ENCODE measurements at regions not wholly inside any gene's neighbourhood (a gene's known extent, or its start where the extent isn't known, plus 50 kb on each side); places are given as distances from the start of the nearest gene placed in this dataset.

DNA sequence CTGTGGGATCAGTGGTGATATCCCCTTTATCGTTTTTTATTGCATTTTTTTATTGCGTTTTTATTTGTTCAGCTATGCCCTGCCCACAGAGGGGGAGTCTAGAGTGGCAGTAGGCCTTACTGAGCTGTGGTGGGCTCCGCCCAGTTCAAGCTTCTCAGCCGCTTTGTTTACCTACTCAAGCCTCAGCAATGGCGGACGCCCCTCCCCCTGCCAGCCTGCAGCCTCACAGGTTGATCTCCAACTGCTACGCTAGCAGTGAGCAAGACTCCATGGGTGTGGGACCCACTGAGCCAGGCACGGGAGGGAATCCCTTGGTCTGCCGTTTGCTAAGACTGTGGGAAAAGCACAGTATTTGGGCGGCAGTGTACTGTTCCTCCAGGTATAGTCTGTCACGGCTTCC, 500.6 kb upstream of the MCTP2 start:
- H3K4me3 ChIP-seq (ENCODE audit: low read depth, low read length): no peak overlapping the region
- no peak for DNase-seq (ENCODE audit: low read depth)
- TF ChIP-seq CTCF (IDR thresholded peaks at IDR 0.05; ENCODE audit: insufficient read depth, low read length): no peak

DNA sequence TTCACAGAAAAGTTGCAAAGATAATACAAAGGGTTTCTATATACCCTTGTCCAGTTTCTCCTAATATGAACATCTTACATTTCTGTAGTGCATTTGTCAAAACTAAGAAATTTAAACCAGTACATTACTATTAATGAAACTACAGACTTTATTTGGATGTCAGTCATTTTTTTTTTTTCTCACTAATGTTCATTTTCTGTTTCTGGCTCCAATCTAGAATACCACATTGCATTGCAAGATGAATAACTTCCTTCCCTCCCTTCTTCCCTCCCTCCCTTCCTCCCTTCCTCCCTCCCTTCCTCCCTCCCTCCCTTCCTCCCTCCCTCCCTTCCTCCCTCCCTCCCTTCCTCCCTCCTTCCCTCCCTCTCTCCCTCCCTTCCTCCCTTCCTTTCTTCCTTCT, 509.2 kb upstream of the MCTP2 start:
- no peak overlapping the region for H3K4me3 ChIP-seq (ENCODE audit: low read depth, low read length)
- no peak for TF ChIP-seq CTCF (IDR thresholded peaks at IDR 0.05; ENCODE audit: insufficient read depth, low read length)

DNA sequence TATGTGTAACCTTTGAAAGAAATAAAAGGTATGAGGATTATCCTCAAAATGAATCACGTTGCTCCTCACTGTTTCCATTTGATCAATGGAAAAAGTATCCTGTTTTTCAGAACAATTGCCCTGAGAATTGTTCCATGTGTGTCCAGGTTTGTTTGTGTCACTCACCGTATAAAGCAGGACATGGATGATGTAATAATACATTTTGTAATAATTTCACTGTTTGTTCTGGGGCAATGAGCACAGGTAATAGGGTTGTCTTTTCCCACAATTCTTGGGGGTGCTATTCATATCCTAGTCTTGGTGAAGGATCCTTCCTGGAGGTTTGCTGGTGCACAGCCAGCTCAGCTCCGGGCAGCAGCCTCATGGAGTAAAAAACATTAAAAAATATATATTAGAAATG, 510.8 kb upstream of the MCTP2 start:
- no peak for DNase-seq (ENCODE audit: low read depth)
- no peak overlapping the region for H3K4me3 ChIP-seq (ENCODE audit: low read depth, low read length)
- no peak for TF ChIP-seq CTCF (IDR thresholded peaks at IDR 0.05; ENCODE audit: insufficient read depth, low read length)

More for the DNA sequence above, 509.2 kb upstream of the MCTP2 start:
- no peak for DNase-seq (ENCODE audit: low read depth)

GRCh38 chr15:93719921-93720351, 511.4 kb upstream of the MCTP2 start:
- DNase-seq (ENCODE audit: low read depth): peak; percentile 9
- H3K4me3 ChIP-seq (ENCODE audit: low read depth, low read length): no peak overlapping the region
- TF ChIP-seq CTCF (IDR thresholded peaks at IDR 0.05; ENCODE audit: insufficient read depth, low read length): no peak

GRCh38 chr15:93716615-93717231, 514.6 kb upstream of the MCTP2 start:
- DNase-seq (ENCODE audit: low read depth): no peak

DNA sequence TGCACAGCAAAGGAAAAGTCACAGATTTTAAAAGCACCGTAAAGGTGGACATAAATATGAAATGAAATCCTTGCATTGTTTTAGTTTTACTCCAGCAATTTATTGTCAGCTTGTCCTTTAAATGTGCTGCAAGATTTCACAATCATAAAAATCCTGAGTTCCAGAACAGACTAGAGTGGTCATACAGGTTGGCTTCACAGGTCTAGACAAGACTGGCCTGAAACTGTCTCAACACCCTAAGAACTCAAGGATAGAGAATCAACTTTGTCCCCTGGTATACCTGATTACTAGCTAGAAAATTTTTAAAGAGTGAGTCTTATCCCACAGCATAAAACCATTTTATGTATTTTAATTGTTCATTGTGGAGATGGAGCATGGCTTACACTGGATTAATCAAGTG, 521.7 kb upstream of the MCTP2 start:
- no peak for TF ChIP-seq CTCF (IDR thresholded peaks at IDR 0.05; ENCODE audit: insufficient read depth, low read length)
- DNase-seq (ENCODE audit: low read depth): no peak
- no peak overlapping the region for H3K4me3 ChIP-seq (ENCODE audit: low read depth, low read length)

More at GRCh38 chr15:93716615-93717231, 514.6 kb upstream of the MCTP2 start:
- TF ChIP-seq CTCF (IDR thresholded peaks at IDR 0.05; ENCODE audit: insufficient read depth, low read length): no peak
- H3K4me3 ChIP-seq (ENCODE audit: low read depth, low read length): no peak overlapping the region
